ENCODE measurements at regions not wholly inside any gene's neighbourhood (a gene's known extent, or its start where the extent isn't known, plus 50 kb on each side); places are given as distances from the start of the nearest gene placed in this dataset.

- Histone ChIP-seq H2AFZ (ENCODE audit: low read depth, low read length) (no peak overlapping the region), H3K4me2 (ENCODE audit: insufficient read depth, low read length) (no peak overlapping the region), H3K9me1 (replicated peaks; ENCODE audit: control insufficient read depth, extremely low read depth, insufficient read depth, low read length) (no peaks in the 10 kb centered on the region), H3K79me2 (ENCODE audit: control insufficient read depth, insufficient read depth, low read length) (no peaks in the 10 kb centered on the region), H3K9ac (replicated peaks; ENCODE audit: extremely low read depth, insufficient read depth, low read length) (no peak overlapping the region), H3K27ac (ENCODE audit: insufficient read depth, low read depth, low read length) (no peak overlapping the region), H3K36me3 (ENCODE audit: control insufficient read depth in 2 of 2, extremely low read depth in 1 of 2, insufficient read depth in 2 of 2, low read length in 2 of 2) (no peaks in the 10 kb centered on the region), H3K4me1 (ENCODE audit: control insufficient read depth, extremely low read depth, insufficient read depth, low read length) (no peaks in the 10 kb centered on the region), H3K27me3 (ENCODE audit: control insufficient read depth in 2 of 2, insufficient read depth in 2 of 2, low read length in 2 of 2) (no peaks in the 10 kb centered on the region), H3K9me3 (replicated peaks; ENCODE audit: control insufficient read depth, insufficient read depth, low read length) (no peaks in the 10 kb centered on the region), H3K4me3 (replicated peaks in 1 of 3; ENCODE audit: insufficient read depth in 1 of 3, low read depth in 1 of 3, low read length in 3 of 3) (no peak overlapping the region), H4K20me1 (replicated peaks; ENCODE audit: control insufficient read depth, extremely low read depth, insufficient read depth, low read length) (no peaks in the 10 kb centered on the region)
- ChIA-PET CTCF (no interaction called here), POLR2A (no interaction called here)
- no peak for FAIRE-seq
- no peak for TF ChIP-seq JUN (IDR thresholded peaks at IDR 0.05; ENCODE audit: borderline replicate concordance, insufficient read depth, insufficient read length, low read depth)
- TF ChIP-seq, protein P1, sequence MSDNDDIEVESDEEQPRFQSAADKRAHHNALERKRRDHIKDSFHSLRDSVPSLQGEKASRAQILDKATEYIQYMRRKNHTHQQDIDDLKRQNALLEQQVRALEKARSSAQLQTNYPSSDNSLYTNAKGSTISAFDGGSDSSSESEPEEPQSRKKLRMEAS (IDR thresholded peaks at IDR 0.05; ENCODE audit: insufficient read depth, insufficient read length), result no peak
- TF ChIP-seq FOS (IDR thresholded peaks at IDR 0.05; ENCODE audit: borderline replicate concordance, insufficient read depth, low read length), result no peak
- TF ChIP-seq, protein P2, sequence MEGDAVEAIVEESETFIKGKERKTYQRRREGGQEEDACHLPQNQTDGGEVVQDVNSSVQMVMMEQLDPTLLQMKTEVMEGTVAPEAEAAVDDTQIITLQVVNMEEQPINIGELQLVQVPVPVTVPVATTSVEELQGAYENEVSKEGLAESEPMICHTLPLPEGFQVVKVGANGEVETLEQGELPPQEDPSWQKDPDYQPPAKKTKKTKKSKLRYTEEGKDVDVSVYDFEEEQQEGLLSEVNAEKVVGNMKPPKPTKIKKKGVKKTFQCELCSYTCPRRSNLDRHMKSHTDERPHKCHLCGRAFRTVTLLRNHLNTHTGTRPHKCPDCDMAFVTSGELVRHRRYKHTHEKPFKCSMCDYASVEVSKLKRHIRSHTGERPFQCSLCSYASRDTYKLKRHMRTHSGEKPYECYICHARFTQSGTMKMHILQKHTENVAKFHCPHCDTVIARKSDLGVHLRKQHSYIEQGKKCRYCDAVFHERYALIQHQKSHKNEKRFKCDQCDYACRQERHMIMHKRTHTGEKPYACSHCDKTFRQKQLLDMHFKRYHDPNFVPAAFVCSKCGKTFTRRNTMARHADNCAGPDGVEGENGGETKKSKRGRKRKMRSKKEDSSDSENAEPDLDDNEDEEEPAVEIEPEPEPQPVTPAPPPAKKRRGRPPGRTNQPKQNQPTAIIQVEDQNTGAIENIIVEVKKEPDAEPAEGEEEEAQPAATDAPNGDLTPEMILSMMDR (IDR thresholded peaks at IDR 0.05; ENCODE audit: extremely low read depth in 1 of 2, insufficient read depth in 1 of 2, low read depth in 1 of 2, low read length in 2 of 2), result no peak
- TF ChIP-seq GATA2 (IDR thresholded peaks at IDR 0.05; ENCODE audit: insufficient read depth, insufficient read length, low read depth, low read length), result no peak
- no peak for DNase-seq (ENCODE audit: low read depth, low spot score)
- BruUV-seq (replicated peaks), result no TSS peak
- dilution Hi-C loops (cut with MboI; ENCODE audit: extremely low pct_ligation_motif_present, low sequenced_read_pairs), result no loop called here
- intact Hi-C loops (cut with micrococcal nuclease), result no loop called here
Observed at GRCh38 chr9:29647451-29647850, 2074.2 kb upstream of the C9orf72 start.

DNA sequence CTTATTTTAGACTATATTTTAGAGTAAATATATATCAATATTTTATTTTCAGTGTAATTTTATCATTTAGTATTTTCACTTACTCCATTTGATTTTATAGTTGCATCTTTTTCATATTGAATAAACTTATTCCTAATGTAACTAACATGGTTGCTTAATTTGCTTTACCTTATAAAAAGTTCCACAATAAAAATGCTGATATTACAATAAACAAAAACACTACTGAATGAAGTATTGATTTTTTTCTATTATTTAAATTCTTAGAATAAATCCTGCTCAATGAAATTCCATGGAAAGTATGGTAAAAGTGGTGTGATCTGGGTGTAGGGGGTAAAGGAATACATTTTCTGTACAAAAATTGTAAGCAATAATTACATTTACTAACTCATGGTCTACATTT, 2074.9 kb upstream of the C9orf72 start:
- intact Hi-C loops (cut with micrococcal nuclease), result no loop called here
- FAIRE-seq, result no peak

More for the DNA sequence above, 2074.9 kb upstream of the C9orf72 start:
- Histone ChIP-seq H3K4me2 (ENCODE audit: insufficient read depth, low read length) (no peak overlapping the region), H3K36me3 (ENCODE audit: control insufficient read depth in 2 of 2, extremely low read depth in 1 of 2, insufficient read depth in 2 of 2, low read length in 2 of 2) (no peaks in the 10 kb centered on the region), H3K9ac (replicated peaks; ENCODE audit: extremely low read depth, insufficient read depth, low read length) (no peak overlapping the region), H3K79me2 (ENCODE audit: control insufficient read depth, insufficient read depth, low read length) (no peaks in the 10 kb centered on the region), H3K9me1 (replicated peaks; ENCODE audit: control insufficient read depth, extremely low read depth, insufficient read depth, low read length) (no peaks in the 10 kb centered on the region), H2AFZ (ENCODE audit: low read depth, low read length) (no peak overlapping the region), H3K9me3 (replicated peaks; ENCODE audit: control insufficient read depth, insufficient read depth, low read length) (no peaks in the 10 kb centered on the region), H3K4me3 (replicated peaks in 1 of 3; ENCODE audit: insufficient read depth in 1 of 3, low read depth in 1 of 3, low read length in 3 of 3) (no peak overlapping the region), H3K27ac (ENCODE audit: insufficient read depth, low read depth, low read length) (no peak overlapping the region), H3K27me3 (ENCODE audit: control insufficient read depth in 2 of 2, insufficient read depth in 2 of 2, low read length in 2 of 2) (no peaks in the 10 kb centered on the region), H3K4me1 (ENCODE audit: control insufficient read depth, extremely low read depth, insufficient read depth, low read length) (no peaks in the 10 kb centered on the region), H4K20me1 (replicated peaks; ENCODE audit: control insufficient read depth, extremely low read depth, insufficient read depth, low read length) (no peaks in the 10 kb centered on the region)
- BruUV-seq (replicated peaks), result no TSS peak
- DNase-seq (ENCODE audit: low read depth, low spot score), result no peak
- dilution Hi-C loops (cut with MboI; ENCODE audit: extremely low pct_ligation_motif_present, low sequenced_read_pairs), result no loop called here
- ChIA-PET CTCF (no interaction called here), POLR2A (no interaction called here)
- no peak for TF ChIP-seq POLR2AphosphoS5 (IDR thresholded peaks at IDR 0.05; ENCODE audit: insufficient read depth, low read depth, low read length)
- TF ChIP-seq GATA2 (IDR thresholded peaks at IDR 0.05; ENCODE audit: insufficient read depth, insufficient read length, low read depth, low read length), result no peak
- TF ChIP-seq, protein P2 (IDR thresholded peaks at IDR 0.05; ENCODE audit: extremely low read depth in 1 of 2, insufficient read depth in 1 of 2, low read depth in 1 of 2, low read length in 2 of 2), result no peak
- TF ChIP-seq, protein P1 (IDR thresholded peaks at IDR 0.05; ENCODE audit: insufficient read depth, insufficient read length), result no peak
